DMS 273 treated with DMSO at 0.1 percent for 48 hours (cell line): ENCODE measurements at regions not wholly inside any gene's neighbourhood (a gene's known extent, or its start where the extent isn't known, plus 50 kb on each side); places are given as distances from the start of the nearest gene placed in this dataset.
A peak's percentile ranks its signal among the peaks of the same experiment; 100 is the strongest.

Experiments used
- DNase-seq: peaks from one replicate; lab custom pipeline; 2025; lab: John Stamatoyannopoulos, UW

DNA sequence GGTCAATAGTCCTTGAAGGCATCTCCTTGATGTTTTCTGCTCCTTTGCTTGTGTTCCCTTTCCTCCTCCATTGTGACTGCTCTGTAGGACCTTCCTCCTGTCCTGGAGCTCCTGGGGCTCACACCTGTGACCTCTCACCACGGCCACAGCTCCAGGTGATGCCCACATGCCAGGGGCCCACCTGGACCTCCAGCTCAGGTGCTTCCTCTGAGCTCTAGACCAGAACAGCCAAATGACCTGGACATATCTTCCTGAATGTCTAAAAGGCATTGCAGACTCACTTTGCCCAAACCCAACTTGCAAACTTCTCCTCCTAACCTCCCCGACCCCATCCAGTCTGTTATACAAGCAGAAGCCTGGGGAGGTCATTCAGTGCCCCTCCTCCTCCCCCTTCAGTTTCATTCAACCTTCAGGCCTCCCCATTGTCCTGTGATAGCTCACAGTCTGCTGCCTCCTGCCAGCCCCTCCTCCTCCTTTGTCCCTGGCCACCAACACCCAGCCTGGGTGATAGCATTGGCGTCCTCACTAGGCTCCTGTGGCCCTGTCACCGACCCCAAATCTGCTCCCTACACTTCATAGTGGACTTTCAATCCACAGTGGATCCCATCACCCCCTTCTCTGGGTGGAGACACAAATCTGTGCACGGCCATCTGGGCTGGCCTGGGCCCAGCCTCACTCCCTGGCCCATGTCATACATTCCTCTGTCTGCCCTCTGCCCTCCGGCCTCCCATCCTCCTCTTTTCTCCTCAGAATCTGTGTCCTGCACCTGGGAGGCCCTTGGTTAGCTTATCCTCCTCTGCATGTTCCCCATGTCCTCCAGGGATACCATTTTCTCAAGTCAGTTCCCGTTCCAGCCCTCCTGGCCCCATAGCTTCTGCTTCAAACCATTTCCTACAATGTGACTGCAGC lies 310.4 kb upstream of the HDAC4 start:
- no peak for DNase-seq

GRCh38 chr2:239706367-239706766 lies 305.5 kb upstream of the HDAC4 start:
- no peak for DNase-seq

DNA sequence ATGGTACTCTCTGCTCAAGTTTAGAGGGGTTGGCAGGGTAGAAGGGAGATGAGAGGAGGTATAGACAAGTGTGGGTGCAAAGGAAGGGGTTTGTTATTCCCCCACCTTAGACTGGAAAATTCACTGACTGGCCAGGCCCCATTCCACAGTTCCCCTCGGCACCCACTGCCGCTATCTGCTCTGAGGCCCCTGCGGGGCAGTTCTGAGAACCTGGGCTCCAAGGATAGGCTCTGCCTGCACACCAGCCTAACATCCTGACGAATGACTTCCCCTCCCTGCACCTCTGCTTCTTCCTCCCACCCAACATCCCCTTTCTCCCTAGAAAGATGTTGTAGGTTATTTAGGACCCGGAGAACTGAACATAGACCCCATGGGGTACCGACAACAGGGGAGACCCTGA lies 303.9 kb upstream of the HDAC4 start:
- no peak for DNase-seq

GRCh38 chr2:239703834-239704233 lies 303.0 kb upstream of the HDAC4 start:
- DNase-seq: no peak

DNA sequence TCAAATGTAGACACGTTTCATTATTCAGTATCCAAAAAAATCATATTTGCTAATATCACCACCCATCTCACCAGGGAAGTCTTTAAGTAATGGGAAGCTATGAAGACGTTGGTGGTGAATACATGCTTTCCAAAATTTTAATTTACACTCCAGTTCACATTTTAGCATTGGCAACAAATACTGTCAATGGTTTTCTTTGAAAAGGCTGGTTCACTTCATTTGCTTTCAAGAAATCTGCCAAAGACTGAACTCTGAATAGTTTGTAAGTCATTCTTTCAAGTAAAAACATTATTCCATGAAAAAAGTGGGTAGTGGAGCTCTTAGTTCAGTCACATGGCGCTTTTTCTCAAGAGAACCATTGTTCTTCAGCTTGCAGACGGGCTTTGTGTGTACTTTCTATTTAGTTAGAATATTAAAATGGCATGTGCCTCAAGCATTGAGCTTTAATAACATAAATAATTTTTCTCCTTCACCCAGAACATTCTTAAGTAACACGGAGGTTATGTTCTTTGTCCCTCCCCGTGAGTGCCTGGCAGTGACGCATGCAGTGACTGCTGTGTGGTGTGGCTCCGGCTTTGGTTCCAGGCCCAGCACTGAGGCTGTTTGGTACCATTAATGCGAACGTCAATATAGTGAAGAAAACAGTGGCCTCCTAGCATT lies 300.0 kb upstream of the HDAC4 start:
- no peak for DNase-seq

DNA sequence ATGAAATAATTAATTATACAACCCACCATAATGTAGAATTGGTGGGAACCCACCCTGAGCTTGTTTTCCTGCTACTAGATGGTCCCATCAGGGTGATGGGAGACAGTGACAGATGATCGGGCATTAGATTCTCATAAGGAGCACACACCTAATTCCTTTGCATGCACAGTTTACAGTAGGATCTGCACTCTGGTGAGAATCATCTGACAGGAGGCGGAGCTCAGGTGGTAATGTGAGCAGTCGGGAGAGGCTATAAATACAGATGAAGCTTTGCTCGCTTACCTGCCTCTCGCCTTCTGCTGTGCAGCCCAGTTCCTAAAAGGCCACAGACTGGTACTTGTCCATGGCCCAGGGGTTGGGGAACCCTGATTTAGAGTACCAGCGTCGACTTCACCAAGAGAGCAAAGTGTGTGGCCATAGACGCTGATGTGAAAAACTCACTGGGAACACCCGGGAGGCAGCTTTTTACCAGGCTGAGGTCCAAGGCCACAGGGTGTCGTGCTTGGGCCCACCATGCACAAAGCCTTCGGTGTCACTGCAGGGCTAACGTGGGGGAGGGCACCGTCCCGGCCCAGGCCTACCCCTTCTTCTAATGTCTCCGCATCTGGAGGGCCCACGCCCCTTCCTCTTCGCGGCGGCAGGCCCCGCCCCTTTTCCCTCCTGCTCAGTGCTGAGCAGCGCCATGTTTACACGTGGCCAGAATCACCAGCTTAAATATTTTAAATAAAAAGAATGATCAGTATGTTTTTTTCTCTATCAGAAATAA lies 296.8 kb upstream of the HDAC4 start:
- DNase-seq: no peak

DNA sequence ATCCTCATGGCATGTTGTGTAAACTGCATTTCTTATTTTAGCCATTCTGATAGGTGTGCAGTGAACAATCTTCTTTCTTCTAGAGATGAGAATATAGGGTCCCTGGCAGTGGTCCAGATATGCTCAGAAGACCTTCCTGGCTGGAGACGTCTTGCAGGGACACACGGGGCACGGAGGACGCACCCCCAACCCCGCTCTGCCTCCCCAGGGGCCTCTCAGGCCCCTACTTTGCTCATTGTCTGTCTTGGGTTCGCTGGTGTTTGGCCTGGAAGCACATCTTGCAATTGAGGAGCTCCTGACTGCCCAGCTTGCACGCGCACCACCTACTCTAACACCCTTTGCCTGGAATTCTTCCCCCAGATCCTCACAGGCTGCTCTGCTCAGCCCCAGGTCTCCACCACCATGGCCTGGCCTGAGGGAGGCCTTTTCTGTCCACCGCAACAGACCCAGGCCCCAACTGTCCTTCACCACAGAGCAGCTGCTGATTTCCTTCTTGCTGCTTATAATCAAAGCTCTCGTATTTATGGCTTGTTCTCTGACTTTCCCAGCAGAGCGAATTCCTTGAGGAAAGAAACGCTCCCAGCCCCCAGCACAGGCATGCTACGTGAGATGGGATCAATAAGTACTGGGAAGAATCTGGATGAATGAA lies 295.9 kb upstream of the HDAC4 start:
- no peak for DNase-seq

- no peak for DNase-seq
Measured at GRCh38 chr2:239695728-239696240, 295.0 kb upstream of the HDAC4 start.

- no peak for DNase-seq
Measured at GRCh38 chr2:239695106-239695727, 294.4 kb upstream of the HDAC4 start.

- DNase-seq: no peak
Measured at GRCh38 chr2:239694487-239694886, 293.7 kb upstream of the HDAC4 start.

DNA sequence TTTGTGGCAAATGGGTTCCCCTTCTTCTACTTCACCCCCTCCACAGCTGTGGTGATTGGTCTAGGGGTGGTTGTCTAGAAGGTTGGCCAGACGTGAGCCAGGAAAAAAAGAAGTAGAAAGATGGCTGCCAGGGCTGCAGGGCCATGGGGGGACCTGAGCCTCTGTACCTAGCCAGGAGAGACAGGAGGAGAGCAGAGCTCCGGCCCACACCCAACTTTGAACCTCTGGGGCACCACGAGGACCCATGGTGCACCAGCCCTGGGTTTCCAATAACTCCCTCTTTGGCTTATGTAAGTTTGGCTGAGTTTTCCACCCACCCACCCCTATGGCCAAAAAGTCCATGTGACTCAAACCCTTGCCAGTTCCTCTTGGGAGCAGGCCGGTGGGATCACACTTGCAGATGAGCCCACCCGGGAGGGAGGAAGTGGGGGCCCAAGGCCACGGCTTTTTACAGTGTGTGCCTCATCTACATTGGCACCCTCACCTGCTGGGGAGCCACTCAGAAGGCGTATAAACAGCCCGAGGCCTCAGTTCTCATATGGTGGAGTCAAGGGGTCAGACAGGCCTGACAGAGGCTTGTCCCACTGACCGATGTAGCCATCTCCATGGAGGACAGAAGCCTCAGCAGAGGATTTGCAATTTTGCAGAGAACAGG lies 293.1 kb upstream of the HDAC4 start:
- no peak for DNase-seq

DNA sequence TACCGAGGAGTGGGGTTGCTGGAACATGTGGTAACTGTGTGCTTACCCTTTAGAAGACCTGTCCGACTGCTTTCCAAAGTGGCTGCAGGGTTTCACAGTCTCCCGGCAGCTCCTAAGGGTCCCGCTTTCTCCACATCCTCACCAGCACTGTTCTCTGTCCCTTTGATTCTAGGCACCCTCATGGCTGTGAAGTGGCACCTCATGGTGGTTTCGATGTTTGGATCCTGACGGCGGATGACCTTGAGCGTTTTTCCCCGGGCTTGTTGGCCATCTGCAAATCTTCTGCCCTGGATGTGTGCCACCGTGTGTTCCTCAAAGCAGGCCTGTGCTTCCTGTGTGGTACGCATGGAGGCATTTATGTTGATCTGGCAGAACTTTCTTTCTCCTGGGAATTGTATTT lies 292.5 kb upstream of the HDAC4 start:
- DNase-seq: no peak

DNA sequence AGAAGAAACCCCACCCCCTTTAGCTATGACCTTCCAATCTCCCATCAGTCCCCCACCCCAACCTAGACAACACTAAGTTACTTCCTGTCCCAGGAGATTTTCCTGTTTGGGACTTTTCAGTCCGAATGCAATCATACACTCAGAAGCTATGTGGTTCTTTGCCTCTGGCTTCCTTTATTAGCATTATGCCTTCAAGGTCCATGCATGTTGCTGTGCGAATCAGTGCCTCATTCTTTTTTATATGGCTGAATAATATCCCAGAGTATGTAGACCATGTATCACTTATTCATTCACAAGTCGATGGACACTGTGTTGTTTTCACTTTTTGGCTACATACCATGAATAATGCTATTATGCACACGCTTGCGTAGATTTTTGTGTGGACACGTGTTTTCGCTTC lies 292.1 kb upstream of the HDAC4 start:
- no peak for DNase-seq

- DNase-seq: peak; percentile 69
Measured at GRCh38 chr2:239692362-239692851, 291.6 kb upstream of the HDAC4 start.

DNA sequence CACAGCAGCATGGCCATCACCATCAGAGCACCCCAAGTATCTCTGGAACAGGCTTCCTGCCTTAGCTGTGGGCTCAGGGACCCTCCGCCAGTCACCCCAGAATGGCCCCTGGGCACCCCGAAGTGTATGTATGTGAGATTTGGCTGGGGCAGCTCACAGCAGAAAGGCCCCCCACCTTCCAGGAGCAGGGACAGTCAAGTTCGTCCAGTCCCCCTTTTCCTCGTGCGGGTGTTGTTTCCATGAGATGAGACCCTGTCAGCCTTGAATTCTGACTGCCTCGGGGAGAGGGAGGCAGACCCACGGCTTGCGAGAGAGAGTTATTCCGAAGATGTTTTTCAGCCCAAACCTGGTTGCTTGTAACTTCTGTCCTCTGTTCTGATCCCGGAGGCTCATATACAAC lies 290.9 kb upstream of the HDAC4 start:
- DNase-seq: no peak

GRCh38 chr2:239690651-239691631 lies 290.1 kb upstream of the HDAC4 start:
- DNase-seq: no peak

GRCh38 chr2:239689985-239690384 lies 289.2 kb upstream of the HDAC4 start:
- no peak for DNase-seq

DNA sequence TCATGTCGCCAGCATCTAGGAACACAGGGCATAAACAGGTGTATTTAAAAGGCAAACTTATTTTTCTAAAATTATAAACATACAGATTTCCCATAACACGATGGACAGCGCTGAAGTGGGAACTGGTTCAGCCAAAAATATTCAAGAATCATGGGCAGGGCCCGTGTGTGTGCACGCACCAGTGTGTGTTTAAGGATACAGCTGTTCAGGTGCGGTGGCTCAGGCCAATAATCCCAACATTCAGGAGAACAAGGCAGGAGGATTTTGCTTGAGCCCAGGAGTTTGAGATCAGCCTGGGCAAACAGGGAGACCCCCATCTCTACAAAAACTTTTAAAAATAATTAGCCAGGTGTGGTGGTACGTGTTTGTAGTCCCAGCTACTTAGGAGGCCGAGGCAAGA lies 288.6 kb upstream of the HDAC4 start:
- DNase-seq: no peak

DNA sequence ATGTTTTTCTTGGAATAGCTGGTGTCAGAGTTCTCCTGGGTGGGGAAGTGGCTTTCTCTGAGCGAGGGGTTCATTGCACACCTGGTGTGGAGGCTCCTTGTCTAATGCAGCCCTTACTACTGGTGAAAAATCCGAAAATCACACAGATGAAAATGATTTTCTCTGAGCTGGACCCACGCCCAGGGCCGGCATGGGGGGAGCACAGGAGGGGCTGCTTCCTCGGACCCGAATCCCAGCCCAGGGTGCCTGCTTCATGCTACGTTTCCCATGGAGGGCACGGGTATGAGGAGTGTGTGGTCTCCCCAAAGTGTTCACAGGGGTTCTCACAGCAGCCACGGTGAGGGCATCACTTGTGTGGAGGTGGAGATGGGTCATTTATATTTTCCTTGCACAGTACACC lies 288.0 kb upstream of the HDAC4 start:
- DNase-seq: no peak
